Transverse colon (tissue), 3 donors: ENCODE measurements at regions not wholly inside any gene's neighbourhood (a gene's known extent, or its start where the extent isn't known, plus 50 kb on each side); places are given as distances from the start of the nearest gene placed in this dataset.
"Not testable (repeated sequence)": the region's sequence is repeated elsewhere in the genome, so short reads cannot be mapped to it uniquely, and the experiment has no call there.

Experiments
- CTCF ChIP-seq, 5 experiments: fragments of 200-600 bp in 3 of 5; fragments of 450-650 bp in 2 of 5; sonication (generic) in 3 of 5; IDR thresholded peaks; 1 replicate in 2 of 5; 2 replicates in 3 of 5; pipeline ENCODE4 v1.5.1; 2016 to 2017; ENCODE audit warnings: antibody characterized with exemption in 5 of 5, inconsistent platforms in 3 of 5, mild to moderate bottlenecking in 2 of 5, moderate library complexity in 1 of 5
- POLR2A ChIP-seq: fragments of 450-650 bp; IDR thresholded peaks from one replicate; pipeline ENCODE4 v1.6.1; 2016; ENCODE audit warnings: antibody characterized with exemption, mild to moderate bottlenecking, moderate library complexity

- TF ChIP-seq POLR2A; CTCF (IDR thresholded peaks at IDR 0.05): not testable (repeated sequence)
Measured at GRCh38 chr15:62371683-62372082, 206.6 kb upstream of the C2CD4B start.
